Activated naive CD4-positive, alpha-beta T cell treated with anti-CD3 and anti-CD28 coated beads, Interleukin-2, amount 50 U/mL, for 72 hours (primary cell): ENCODE measurements at regions not wholly inside any gene's neighbourhood (a gene's known extent, or its start where the extent isn't known, plus 50 kb on each side); places are given as distances from the start of the nearest gene placed in this dataset.
"Not testable (repeated sequence)": the region's sequence is repeated elsewhere in the genome, so short reads cannot be mapped to it uniquely, and the experiment has no call there.

Experiments
- ATAC-seq, 2 donors: fragments of 150-1000 bp; cut with Tn5 transposase; 2 replicates each; pipeline ENCODE4 v1.10.0; 2021; ENCODE audit warnings: mild to moderate bottlenecking in 2 of 2, moderate library complexity in 2 of 2
- DNase-seq, 2 donors: peaks; one replicate each; pipeline ENCODE4 v3.0.0; 2021 to 2022; ENCODE audit warnings: low spot score in 2 of 2
- H3K27ac Mint-ChIP-seq, 2 donors: one replicate each; pipeline ENCODE4 v1.8.0; 2022; ENCODE audit warnings: mild to moderate bottlenecking in 2 of 2, mixed read lengths in 2 of 2
- H3K36me3 Mint-ChIP-seq, 2 donors: one replicate each; pipeline ENCODE4 v1.8.0; 2022; ENCODE audit warnings: mixed read lengths in 2 of 2
- H3K9me3 Mint-ChIP-seq, 2 donors: one replicate each; pipeline ENCODE4 v1.8.0; 2022; ENCODE audit warnings: mixed read lengths in 2 of 2

DNA sequence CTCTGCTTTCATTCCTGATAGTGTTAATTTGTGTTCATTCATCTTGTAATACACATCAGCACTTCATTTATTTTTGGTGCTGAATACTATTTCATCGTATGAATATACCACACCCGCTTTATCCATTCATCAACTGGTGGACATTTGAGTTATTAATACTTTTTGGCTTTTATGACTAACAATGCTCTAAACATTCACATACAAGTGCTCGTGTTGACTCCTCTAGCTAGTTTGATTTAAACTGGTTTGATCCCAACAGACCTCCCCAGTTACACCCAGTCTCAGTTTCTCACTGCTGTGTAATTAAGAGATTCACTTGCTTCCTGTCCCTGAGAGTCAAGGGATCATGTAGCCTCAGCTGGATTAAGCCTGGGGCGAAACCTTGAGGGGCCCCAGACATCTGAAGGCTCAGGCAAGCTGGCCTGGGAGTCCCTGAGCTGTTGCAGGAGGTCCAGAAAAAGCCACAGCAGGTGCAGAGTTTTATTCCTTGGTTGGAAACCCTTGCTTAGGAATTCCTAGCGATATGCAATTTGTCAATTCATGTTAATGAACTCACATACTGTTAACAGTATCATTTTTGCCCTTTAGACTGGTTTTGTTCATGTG is 52.8 kb upstream of the CLDN24 start:
- no peak overlapping the region for H3K27ac Mint-ChIP-seq
- DNase-seq (no peak), ATAC-seq (no peak)
- peaks cover 0 to 23% of the 10 kb centered on the region in 2 donors for H3K9me3 Mint-ChIP-seq
- H3K36me3 Mint-ChIP-seq, result peaks cover 12 to 21% of the 10 kb centered on the region in 2 donors

DNA sequence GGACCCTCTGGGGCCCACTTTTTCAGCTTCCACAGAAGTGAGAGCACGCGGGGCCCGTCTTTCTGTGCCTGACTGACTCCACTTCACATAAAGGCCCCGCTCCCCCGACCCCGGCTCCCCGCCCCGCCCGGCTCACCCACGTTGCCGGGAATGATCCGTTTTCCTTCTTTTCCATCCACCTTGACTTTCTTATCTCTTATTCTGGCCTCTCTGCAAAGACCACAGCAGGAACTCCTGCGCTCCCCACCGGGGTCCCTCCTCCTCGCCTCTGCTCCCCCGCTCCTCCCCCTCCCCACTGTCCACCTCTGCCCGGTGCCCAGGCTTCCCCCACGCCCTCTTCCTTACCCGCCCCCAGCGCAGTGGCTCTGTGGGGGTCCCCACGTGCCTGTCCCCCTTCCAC is 54.2 kb upstream of the CLDN24 start:
- Mint-ChIP-seq H3K36me3 (peaks cover 12 to 21% of the 10 kb centered on the region in 2 donors), H3K27ac (no peak overlapping the region), H3K9me3 (peaks cover 0 to 23% of the 10 kb centered on the region in 2 donors)
- DNase-seq (no peak), ATAC-seq (no peak)

- no peak overlapping the region for H3K27ac Mint-ChIP-seq
- H3K36me3 Mint-ChIP-seq, result peaks cover 12% of the 10 kb centered on the region in 2 donors
- DNase-seq, result no peak
- no peak for ATAC-seq
- peaks cover 0 to 23% of the 10 kb centered on the region in 2 donors for H3K9me3 Mint-ChIP-seq
These were observed 55.3 kb upstream of the CLDN24 start for GRCh38 chr4:183377491-183377890.

DNA sequence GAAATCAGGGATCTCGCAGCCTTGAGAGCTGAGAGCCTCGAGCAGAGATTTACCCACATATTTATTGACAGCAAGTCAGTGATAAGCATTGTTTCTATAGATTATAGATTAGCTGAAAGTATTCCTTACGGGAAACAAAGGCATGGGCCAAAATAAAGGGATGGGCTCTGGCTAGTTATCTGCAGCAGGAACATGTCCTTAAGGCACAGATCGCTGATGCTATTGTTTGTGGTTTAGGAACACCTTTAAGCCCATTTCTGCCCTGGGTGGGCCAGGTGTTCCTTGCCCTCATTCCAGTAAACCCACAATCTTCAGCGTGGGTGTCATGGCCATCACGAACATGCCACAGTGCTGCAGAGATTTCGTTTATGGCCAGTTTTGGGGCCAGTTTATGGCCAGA is 56.1 kb upstream of the CLDN24 start:
- H3K27ac Mint-ChIP-seq, DNase-seq: not testable (repeated sequence)

DNA sequence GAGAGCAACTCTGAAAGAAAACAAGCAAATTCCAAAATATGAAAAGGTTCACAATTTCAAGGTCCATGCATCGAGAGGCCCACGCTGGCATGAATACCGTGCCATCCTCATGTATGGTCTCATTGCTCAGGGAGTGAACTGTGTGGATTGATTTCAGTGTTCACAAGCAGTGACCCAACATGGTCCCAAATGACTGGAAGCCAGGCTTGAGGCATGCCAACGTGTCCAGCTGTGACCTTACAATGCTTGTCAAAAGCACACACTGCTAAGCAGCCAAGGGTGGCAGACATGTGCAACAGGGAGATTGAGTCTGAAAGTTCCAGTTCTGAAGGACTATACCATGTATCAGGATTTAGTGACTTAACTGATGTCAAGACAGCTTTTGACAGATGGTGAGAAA is 58.7 kb upstream of the CLDN24 start:
- ATAC-seq (no peak), DNase-seq (no peak)
- Mint-ChIP-seq H3K9me3 (peaks cover 0 to 16% of the 10 kb centered on the region in 2 donors), H3K36me3 (peaks cover 0 to 12% of the 10 kb centered on the region in 2 donors), H3K27ac (no peak overlapping the region)

More for the DNA sequence above, 56.1 kb upstream of the CLDN24 start:
- ATAC-seq, result not testable (repeated sequence)
- H3K36me3 Mint-ChIP-seq, result peaks cover 5 to 12% of the 10 kb centered on the region in 2 donors
- peaks cover 0 to 20% of the 10 kb centered on the region in 2 donors for H3K9me3 Mint-ChIP-seq

- ATAC-seq (no peak), DNase-seq (no peak)
- peaks cover 0 to 7% of the 10 kb centered on the region in 2 donors for H3K9me3 Mint-ChIP-seq
- H3K36me3 Mint-ChIP-seq, result peaks cover 0 to 4% of the 10 kb centered on the region in 2 donors
- no peak overlapping the region for H3K27ac Mint-ChIP-seq
These were observed 60.8 kb upstream of the CDKN2AIP start for GRCh38 chr4:183383606-183384005.

DNA sequence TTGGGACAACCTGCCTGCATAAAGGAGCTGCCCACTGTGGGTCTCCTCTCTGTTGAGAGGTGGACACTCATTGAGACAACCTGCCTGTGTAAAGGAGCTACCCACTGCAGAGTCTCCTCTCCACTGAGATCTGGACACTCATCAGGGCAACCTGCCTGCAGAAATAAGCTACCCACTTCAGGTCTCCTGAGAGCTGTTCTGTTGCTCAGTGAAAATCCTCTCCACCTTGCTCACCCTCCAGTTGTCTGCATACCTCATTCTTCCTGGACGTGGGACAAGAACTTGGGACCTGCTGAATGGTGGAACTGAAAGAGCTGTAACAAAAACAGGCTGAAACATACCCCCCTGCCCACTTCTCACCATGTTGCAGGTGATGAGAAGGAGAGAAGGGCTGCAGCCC is 59.9 kb upstream of the CDKN2AIP start:
- H3K9me3 Mint-ChIP-seq, result peaks cover 0 to 2% of the 10 kb centered on the region in 2 donors
- DNase-seq, result no peak
- H3K36me3 Mint-ChIP-seq, result no peaks in the 10 kb centered on the region
- no peak for ATAC-seq
- H3K27ac Mint-ChIP-seq, result no peak overlapping the region

DNA sequence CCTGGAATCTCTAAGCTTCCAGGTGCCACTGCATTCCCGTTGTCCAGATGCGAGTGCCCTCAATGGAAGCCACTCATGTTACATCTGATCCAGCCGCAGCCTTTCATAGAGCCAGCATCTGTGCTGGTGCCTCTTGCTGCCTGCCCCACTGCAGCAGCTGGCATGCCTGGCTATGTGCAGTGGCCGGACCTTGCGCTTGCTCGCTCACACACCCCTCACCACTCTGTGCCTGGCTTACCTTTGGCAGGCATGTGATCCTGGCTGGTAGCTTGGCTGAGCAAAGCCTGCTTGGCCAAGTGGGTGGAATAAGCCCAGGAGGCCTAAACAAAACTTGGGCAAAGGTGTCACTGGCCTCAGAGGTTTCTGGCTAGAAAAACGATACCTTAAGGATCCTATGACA is 59.5 kb upstream of the CDKN2AIP start:
- no peak for ATAC-seq
- Mint-ChIP-seq H3K27ac (no peak overlapping the region), H3K36me3 (no peaks in the 10 kb centered on the region), H3K9me3 (no peaks in the 10 kb centered on the region)
- no peak for DNase-seq

- Mint-ChIP-seq H3K36me3 (no peaks in the 10 kb centered on the region), H3K9me3 (no peaks in the 10 kb centered on the region), H3K27ac (no peak overlapping the region)
- no peak for DNase-seq
- no peak for ATAC-seq
These were observed 56.4 kb upstream of the CDKN2AIP start for GRCh38 chr4:183388021-183388420.

DNA sequence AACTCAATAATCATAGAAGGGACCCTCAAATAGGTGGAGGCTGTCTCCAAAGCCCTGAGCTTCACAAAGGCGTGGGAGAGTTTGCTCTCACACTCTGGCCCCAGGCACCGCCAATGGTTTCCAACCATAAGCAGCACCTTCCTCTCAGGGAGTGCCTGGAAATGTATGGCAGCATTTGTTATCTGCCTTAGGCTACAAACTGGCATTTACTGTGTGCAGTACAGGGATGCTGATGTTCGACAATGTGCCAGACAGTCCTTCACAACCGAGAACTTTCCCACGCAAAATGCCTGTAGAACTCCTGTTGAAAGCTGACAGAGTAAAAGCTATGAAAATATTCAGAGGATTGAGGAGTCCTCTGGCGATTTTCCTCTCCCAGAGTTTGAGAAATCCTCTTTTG is 55.7 kb upstream of the CDKN2AIP start:
- Mint-ChIP-seq H3K36me3 (no peaks in the 10 kb centered on the region), H3K9me3 (no peaks in the 10 kb centered on the region), H3K27ac (no peak overlapping the region)
- no peak for ATAC-seq
- no peak for DNase-seq

GRCh38 chr4:183390374-183390773 is 54.1 kb upstream of the CDKN2AIP start:
- Mint-ChIP-seq H3K36me3 (no peaks in the 10 kb centered on the region), H3K9me3 (no peaks in the 10 kb centered on the region), H3K27ac (no peak overlapping the region)
- ATAC-seq, result no peak
- DNase-seq, result no peak

DNA sequence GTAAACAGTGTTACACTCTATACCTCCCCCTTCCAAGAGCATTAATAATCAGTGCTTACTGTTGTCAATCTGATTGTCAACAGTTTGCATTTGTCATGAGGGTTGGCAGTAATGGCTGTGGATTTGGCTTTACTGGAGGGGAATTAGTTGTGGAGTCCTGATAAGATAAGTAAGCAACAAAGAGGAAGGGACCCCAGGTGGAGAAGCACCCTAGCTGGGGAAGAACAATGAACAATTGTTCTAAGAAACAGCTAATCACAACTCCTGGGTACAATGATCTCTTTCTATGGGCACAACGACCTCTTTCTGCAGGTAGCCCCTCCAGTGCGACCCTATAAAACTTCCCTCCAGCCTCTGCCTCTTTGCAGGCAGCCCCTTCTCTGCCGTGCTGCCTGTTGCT is 53.2 kb upstream of the CDKN2AIP start:
- no peak for DNase-seq
- no peak overlapping the region for H3K27ac Mint-ChIP-seq
- ATAC-seq, result no peak
- no peaks in the 10 kb centered on the region for H3K9me3 Mint-ChIP-seq
- no peaks in the 10 kb centered on the region for H3K36me3 Mint-ChIP-seq

GRCh38 chr4:183392377-183392776 is 52.1 kb upstream of the CDKN2AIP start:
- ATAC-seq, result peak in 1 of 2 donors; percentile 48
- H3K27ac Mint-ChIP-seq, result no peak overlapping the region
- DNase-seq, result no peak
- H3K9me3 Mint-ChIP-seq, result no peaks in the 10 kb centered on the region
- H3K36me3 Mint-ChIP-seq, result peaks cover 0 to under 1% of the 10 kb centered on the region in 2 donors

GRCh38 chr4:183393446-183393845 is 51.0 kb upstream of the CDKN2AIP start:
- ATAC-seq (no peak), DNase-seq (no peak)
- Mint-ChIP-seq H3K9me3 (no peaks in the 10 kb centered on the region), H3K36me3 (peaks cover 0 to 5% of the 10 kb centered on the region in 2 donors), H3K27ac (no peak overlapping the region)

GRCh38 chr4:183394166-183394951 is 50.1 kb upstream of the CDKN2AIP start:
- ATAC-seq (no peak), DNase-seq (no peak)
- Mint-ChIP-seq H3K36me3 (peaks cover 0 to 5% of the 10 kb centered on the region in 2 donors), H3K9me3 (no peaks in the 10 kb centered on the region), H3K27ac (no peak overlapping the region)
